ENCODE measurements at regions not wholly inside any gene's neighbourhood (a gene's known extent, or its start where the extent isn't known, plus 50 kb on each side); places are given as distances from the start of the nearest gene placed in this dataset.

- no peak for DNase-seq
Observed at GRCh38 chr9:19595003-19595402, 186.2 kb downstream of the ACER2 start.

- no peak for DNase-seq
Observed at GRCh38 chr9:19587678-19588077, 178.9 kb downstream of the ACER2 start.

DNA sequence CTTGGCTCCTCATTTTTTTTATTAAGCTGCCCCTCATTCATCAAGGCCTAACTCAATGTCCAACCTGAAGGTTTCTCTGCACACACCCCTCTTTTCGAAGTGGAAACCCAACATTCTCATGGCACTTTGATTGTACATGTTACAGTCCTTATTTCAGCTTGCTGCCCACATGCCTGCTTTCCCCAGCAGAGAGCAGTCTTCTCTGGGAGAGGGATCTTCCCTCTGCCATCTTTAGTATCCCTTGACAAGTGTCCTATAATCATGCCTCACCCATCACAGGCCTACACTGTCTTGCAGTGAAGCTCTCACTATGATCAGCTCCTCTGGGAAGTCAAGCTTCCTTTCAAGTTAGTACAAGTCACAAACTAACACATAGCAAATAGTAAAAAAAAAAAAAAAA lies 175.1 kb downstream of the ACER2 start:
- no peak for DNase-seq

- DNase-seq: no peak
Observed at GRCh38 chr9:19577411-19577810, 168.6 kb downstream of the ACER2 start.

GRCh38 chr9:19568946-19569345 lies 160.1 kb downstream of the ACER2 start:
- no peak for DNase-seq

DNA sequence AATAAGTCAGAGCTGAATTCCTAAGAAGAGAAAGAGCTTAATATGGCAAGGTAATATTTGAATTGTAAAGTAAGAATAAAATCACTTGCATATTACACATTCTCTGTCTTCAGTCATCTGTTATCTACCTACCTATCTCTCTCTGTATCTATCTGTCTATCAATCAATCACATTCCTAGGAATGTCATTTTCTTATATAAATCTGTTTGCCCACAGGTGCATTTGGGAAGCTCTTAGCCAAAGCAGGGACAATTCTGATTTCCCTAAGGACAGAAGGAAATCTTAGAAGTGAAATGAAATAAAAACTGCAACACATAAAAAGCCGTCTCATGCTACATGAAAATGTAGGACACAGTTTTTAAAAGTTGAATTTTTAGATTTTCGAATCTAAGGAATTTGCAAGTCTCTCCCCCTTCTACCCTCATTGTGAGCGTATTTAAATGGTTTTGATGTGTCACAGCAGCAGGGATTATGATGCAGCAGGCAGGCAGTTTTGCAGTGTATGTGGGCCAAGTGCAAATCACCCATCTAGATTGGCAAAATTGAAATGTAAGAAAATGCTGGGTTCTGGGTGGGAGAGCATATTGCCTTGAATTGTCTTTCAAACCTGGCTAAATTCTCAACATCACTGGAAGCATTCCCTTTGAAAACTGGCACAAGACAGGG lies 155.7 kb downstream of the ACER2 start:
- no peak for DNase-seq

DNA sequence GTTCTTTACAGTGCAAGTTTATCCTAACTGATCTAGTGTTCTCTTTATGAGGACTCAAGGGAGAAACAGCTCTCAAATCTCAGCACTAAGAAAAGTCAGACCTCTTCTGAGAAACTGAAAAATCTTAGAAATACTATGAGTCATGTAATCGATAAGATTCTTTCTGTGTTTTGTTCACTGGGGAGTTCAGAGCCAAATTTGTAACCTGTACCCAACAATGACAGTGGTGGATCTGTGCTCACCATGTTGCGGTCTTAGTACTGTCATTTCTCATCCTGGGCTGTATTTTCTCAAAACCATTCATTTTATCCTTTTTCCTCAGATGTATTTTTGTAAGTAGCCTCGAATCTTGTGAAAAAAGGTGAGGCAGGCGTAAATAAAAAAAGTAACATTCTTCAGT lies 146.4 kb downstream of the ACER2 start:
- no peak for DNase-seq

DNA sequence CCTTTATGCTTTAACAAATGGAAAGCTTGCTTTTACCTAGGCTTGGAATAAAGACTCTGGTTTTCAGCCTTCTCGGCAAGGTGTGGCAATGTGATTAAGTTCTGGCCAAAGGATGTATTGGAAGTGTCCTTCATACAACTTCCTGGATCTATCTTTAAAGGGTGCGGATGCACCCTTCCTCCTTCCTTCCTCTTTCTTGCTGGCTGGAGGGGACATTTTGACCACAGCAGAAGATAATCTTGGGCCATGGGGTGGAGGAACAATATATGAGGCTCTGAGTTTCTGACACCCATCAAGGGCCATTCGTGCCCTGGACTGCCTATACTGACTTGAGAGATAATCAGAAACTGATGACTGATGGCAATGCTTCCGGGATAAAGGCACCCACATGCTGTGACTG lies 145.7 kb downstream of the ACER2 start:
- DNase-seq: no peak

DNA sequence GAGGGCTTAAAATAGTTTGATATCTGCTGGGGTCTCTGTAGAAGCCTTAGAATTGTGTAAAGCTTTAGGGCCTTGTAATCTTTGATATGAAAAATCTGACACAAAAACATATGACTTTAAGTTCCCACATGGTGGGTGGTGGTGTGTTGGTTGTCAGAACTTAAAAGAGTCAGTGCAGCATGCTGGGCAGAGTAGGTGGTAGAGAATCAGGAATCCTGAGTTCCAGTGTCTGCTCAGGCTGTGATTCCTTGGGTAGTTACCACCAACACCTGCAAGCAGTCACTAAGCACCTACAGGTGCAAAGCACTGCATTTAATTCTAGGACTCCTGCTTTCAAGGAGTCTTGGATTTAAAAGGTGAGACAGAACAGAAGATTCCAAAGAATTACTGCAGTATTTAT lies 144.6 kb downstream of the ACER2 start:
- DNase-seq: no peak

DNA sequence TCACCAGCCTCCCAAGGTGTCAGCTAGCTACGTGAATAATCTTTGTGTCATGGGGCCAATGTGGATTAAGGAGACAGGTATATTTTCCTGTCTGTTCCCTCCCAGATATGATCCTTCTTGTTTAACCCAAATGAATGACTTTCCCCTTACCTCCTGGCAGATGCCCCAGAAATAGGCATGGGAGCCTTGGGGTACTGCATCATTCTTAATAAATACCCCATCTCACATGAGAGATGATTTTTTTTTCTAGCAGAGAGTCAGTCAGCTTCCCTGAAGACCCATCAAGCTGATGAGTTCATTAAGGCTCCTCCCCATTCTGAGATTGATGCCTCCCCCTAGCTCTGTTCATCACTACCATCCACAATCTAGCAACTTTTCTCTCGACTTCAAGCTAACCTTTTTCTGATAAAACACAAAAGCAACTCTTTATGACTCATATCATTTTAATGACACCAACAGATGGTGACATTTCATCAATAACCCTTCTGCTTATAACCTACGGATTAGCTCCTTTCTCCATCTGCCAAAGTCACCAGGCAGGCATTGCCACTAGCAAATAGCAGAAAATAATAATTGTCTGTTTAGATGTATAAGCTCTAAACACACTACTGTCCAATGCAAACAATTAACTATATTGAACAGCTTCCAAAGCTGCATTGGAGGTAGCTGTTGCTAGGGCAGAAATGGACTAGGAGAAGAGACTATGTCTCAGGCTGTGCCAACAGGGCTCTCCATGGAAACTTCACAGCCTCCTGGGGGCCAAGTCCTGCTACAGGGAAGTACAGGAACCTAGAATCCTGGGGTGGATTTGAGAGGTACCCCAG lies 143.7 kb downstream of the ACER2 start:
- DNase-seq: no peak

DNA sequence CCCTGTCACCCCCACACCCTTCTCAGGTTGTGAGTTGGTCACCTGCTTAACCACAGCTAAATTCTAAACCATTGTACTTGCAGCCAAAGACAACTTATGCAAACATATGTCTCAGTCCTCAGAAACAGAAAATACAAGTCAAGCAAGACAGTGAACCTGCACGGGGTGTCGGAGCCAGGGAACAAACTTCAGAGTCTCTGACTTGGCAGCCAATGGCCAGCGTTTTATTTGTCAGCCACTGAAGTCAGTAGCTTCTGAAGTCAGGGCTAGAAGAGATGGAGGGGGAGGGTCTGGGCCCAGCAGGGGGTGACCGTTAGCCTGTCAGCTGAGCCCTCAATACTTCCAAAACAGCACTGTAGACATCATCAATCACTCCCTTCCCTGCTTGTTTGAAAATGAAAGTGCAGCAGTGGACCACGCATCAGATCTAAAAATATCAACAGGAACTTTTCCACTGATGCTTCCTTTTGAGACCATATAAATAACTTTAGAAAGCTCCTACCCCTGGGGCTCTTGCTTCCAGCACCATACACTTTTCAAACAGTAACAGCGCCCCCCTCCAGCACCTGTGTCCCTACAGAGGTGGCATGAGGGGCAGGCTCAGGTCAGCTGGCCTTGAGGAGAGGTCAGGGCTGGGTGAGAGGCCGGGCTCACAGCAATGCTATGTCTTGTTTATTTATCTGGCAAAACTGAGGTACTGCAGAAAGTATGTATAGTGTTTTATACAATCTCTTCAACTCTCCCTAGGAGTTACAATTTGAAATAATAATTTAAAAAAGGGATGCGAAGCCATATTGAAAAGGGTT lies 142.5 kb downstream of the ACER2 start:
- no peak for DNase-seq

DNA sequence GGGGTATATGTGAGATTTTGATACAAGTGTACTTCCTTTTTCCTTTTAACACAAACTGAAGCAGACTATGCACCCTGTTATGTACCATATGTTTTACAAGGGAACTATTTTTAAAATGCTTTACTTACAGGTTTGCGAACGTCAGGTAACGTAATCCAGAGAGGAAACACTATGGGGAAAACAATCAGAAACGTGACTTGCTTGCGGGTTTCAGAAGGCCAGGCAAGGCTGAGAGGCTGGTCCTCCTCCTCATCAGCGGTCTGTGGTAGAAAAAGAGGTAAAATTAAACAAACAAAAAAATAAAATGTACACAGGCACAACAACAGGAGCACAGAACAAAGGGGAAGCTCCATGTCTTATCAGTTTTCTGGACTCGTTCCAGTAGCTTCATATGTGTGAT lies 141.2 kb downstream of the ACER2 start:
- DNase-seq: no peak

DNA sequence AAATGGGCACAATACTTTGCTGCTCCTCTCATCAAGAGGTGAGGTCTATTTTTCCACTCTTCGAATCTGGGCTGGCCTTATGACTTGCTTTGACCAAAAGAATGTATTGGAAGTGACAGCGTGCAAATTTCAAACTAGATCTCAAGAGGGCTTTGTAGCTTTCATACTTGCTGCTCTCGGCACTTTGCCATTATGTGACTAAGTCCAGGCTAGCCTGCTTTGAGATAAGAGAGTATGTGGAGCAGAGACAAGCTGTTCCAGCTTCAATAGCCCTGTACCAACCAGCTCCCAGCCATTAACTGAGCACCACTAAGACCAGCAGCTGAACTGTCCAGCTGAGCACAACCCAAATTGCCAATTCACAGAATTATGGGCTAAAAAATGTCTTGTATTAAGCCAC lies 124.6 kb downstream of the ACER2 start:
- no peak for DNase-seq

DNA sequence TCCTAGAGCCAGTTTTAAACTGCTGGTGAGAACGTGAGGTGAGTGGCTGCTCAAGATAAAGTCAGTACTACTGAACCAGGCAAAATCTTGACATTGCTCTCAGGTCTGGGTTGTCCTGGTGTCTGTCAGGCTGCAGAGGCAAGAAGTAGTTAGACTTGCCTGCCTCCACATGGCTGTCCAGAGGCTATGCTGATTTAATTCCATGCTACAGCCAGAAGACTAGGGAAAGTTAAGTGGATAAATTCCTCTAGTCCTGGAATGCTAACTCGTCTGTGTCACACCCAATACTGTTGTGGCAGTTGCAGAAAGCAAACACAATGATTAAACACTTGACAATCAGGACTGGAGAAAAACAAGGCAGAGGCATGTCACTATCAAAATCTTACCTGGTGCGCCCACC lies 118.9 kb downstream of the ACER2 start:
- DNase-seq: no peak

GRCh38 chr9:19522558-19522957 lies 113.7 kb downstream of the ACER2 start:
- DNase-seq: no peak

GRCh38 chr9:19521205-19521604 lies 112.4 kb downstream of the ACER2 start:
- DNase-seq: no peak

DNA sequence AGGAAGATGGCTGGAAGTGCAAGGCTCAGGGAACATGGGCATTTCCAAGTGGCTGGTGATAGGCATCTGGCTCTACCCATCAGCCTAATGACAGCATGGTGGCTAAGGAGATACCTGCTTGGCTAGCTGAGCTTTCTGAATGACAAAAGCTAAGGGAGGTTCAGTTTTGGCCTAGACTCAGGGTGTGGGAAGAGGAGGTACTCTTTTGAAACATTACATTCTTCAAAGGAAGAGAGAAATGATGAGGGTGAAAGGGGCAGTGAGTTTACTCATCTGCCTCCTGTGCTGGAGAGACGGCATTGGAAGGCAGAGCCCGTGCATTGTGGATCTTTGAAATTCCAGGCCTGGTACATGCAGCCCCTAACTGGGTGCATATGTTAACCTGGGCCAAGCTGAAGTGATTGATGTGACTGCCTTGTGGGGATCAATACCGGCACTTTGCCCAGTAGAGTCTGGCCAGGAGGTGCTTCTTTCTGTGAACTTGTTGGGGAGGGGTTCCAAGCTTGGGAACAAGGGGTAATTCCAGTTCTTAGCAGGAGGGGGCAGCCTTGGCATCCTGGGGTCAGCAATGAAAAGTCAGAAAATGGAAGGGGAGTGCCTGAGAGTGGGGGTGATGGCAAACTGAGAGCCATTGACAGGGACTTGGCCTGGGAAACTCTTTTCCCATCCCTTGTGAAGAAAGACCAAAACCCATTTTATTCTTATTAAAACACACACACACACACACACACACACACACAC lies 108.6 kb downstream of the ACER2 start:
- DNase-seq: no peak

- DNase-seq: no peak
Observed at GRCh38 chr9:19516348-19516747, 107.5 kb downstream of the ACER2 start.

- DNase-seq: no peak
Observed at GRCh38 chr9:19513671-19514275, 105.0 kb downstream of the ACER2 start.

- DNase-seq: no peak
Observed at GRCh38 chr9:19512103-19512832, 103.5 kb downstream of the ACER2 start.

GRCh38 chr9:19511694-19512093 lies 102.9 kb downstream of the ACER2 start:
- no peak for DNase-seq
